ENCODE measurements at regions not wholly inside any gene's neighbourhood (a gene's known extent, or its start where the extent isn't known, plus 50 kb on each side); places are given as distances from the start of the nearest gene placed in this dataset.

DNA sequence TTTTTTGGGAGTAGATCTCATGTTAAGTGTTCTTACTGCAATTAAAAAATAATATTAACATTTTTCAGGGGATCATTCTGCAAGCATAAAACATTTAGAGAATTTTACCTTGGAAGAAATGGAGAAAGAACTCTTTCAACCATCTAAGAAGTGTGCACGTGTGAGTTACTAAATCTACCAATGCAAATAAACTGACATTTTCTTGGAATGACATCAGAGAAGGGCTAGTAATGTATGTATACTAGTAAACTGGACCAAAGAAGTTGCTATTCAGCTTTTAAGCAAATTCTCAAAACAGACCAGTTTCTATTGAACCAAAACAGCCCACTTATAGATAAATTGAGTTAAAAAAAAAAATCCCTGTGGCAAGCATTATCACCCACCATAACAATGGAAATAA is 191.2 kb downstream of the BTBD3 start:
- Histone ChIP-seq H3K27me3 (ENCODE audit: insufficient read depth, poor library complexity, severe bottlenecking) (no peaks in the 10 kb centered on the region), H3K27ac (replicated peaks) (no peak overlapping the region), H3K4me3 (replicated peaks; ENCODE audit: insufficient read depth, low read length) (no peak overlapping the region)
- TF ChIP-seq SPI1 (IDR thresholded peaks at IDR 0.05; ENCODE audit: borderline replicate concordance, low read depth) (no peak), POLR2AphosphoS5 (IDR thresholded peaks at IDR 0.05; ENCODE audit: low read depth) (no peak), GABPA (IDR thresholded peaks at IDR 0.05; ENCODE audit: low read depth) (no peak)
- TF ChIP-seq, protein P1, sequence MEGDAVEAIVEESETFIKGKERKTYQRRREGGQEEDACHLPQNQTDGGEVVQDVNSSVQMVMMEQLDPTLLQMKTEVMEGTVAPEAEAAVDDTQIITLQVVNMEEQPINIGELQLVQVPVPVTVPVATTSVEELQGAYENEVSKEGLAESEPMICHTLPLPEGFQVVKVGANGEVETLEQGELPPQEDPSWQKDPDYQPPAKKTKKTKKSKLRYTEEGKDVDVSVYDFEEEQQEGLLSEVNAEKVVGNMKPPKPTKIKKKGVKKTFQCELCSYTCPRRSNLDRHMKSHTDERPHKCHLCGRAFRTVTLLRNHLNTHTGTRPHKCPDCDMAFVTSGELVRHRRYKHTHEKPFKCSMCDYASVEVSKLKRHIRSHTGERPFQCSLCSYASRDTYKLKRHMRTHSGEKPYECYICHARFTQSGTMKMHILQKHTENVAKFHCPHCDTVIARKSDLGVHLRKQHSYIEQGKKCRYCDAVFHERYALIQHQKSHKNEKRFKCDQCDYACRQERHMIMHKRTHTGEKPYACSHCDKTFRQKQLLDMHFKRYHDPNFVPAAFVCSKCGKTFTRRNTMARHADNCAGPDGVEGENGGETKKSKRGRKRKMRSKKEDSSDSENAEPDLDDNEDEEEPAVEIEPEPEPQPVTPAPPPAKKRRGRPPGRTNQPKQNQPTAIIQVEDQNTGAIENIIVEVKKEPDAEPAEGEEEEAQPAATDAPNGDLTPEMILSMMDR (IDR thresholded peaks at IDR 0.05; ENCODE audit: insufficient read depth, low read length), result no peak
- TF ChIP-seq, protein P2, sequence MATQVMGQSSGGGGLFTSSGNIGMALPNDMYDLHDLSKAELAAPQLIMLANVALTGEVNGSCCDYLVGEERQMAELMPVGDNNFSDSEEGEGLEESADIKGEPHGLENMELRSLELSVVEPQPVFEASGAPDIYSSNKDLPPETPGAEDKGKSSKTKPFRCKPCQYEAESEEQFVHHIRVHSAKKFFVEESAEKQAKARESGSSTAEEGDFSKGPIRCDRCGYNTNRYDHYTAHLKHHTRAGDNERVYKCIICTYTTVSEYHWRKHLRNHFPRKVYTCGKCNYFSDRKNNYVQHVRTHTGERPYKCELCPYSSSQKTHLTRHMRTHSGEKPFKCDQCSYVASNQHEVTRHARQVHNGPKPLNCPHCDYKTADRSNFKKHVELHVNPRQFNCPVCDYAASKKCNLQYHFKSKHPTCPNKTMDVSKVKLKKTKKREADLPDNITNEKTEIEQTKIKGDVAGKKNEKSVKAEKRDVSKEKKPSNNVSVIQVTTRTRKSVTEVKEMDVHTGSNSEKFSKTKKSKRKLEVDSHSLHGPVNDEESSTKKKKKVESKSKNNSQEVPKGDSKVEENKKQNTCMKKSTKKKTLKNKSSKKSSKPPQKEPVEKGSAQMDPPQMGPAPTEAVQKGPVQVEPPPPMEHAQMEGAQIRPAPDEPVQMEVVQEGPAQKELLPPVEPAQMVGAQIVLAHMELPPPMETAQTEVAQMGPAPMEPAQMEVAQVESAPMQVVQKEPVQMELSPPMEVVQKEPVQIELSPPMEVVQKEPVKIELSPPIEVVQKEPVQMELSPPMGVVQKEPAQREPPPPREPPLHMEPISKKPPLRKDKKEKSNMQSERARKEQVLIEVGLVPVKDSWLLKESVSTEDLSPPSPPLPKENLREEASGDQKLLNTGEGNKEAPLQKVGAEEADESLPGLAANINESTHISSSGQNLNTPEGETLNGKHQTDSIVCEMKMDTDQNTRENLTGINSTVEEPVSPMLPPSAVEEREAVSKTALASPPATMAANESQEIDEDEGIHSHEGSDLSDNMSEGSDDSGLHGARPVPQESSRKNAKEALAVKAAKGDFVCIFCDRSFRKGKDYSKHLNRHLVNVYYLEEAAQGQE (IDR thresholded peaks at IDR 0.05; ENCODE audit: insufficient replicate concordance, low read depth), result no peak
- DNase-seq (ENCODE audit: low read depth in 1 of 2, low spot score in 1 of 2), result no peak

DNA sequence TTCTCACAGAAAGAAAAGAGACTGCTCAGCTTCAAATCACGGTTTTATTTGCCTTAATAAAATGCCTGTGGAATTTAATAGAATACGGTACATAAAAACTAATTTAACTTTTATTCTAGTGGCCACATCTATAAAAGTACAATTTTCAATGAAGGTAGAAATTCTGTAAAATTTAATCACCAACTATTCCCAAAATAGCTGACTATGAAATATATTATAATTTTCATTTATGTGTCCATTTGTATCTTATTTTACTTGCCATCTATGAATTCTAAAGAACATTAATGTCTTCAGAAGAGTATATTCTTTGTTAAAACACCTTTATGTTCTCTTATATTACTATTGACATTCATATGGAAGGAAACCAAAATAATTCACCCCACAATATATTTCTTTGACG is 192.6 kb downstream of the BTBD3 start:
- no peak overlapping the region for H3K4me3 ChIP-seq (replicated peaks; ENCODE audit: insufficient read depth, low read length)
- TF ChIP-seq, protein P1 (IDR thresholded peaks at IDR 0.05; ENCODE audit: insufficient read depth, low read length), result no peak
- TF ChIP-seq POLR2AphosphoS5 (IDR thresholded peaks at IDR 0.05; ENCODE audit: low read depth), result no peak
- no peak for TF ChIP-seq GABPA (IDR thresholded peaks at IDR 0.05; ENCODE audit: low read depth)
- TF ChIP-seq SPI1 (IDR thresholded peaks at IDR 0.05; ENCODE audit: borderline replicate concordance, low read depth), result no peak
- TF ChIP-seq, protein P2 (IDR thresholded peaks at IDR 0.05; ENCODE audit: insufficient replicate concordance, low read depth), result no peak

DNA sequence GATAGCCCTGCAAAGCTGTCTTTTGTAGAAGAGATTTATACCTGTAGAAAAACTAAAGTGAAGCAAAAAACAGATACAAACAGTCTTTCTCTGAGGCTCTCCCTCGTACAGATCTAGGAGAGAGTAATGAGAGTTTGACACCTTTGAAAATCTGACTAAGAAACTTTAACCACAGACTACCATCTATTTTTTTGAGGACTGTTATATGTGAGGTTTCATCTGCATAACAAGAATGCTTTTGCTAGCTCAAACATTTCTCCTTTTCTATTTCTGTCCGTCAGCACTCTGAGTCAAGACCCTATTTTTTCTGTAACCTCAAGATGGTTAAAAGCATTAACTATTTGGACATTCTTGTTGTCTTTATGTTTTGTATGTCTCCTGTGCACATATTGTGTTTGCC is 193.0 kb downstream of the BTBD3 start:
- no peak overlapping the region for H3K4me3 ChIP-seq (replicated peaks; ENCODE audit: insufficient read depth, low read length)
- H3K27me3 ChIP-seq (ENCODE audit: insufficient read depth, poor library complexity, severe bottlenecking), result no peaks in the 10 kb centered on the region
- no peak for DNase-seq (ENCODE audit: low read depth in 1 of 2, low spot score in 1 of 2)
- TF ChIP-seq GABPA (IDR thresholded peaks at IDR 0.05; ENCODE audit: low read depth), result no peak
- no peak for TF ChIP-seq POLR2AphosphoS5 (IDR thresholded peaks at IDR 0.05; ENCODE audit: low read depth)
- TF ChIP-seq, protein P2 (IDR thresholded peaks at IDR 0.05; ENCODE audit: insufficient replicate concordance, low read depth), result no peak
- no peak for TF ChIP-seq SPI1 (IDR thresholded peaks at IDR 0.05; ENCODE audit: borderline replicate concordance, low read depth)
- TF ChIP-seq, protein P1 (IDR thresholded peaks at IDR 0.05; ENCODE audit: insufficient read depth, low read length), result no peak
- H3K27ac ChIP-seq (replicated peaks), result no peak overlapping the region

More for the DNA sequence above, 192.6 kb downstream of the BTBD3 start:
- no peaks in the 10 kb centered on the region for H3K27me3 ChIP-seq (ENCODE audit: insufficient read depth, poor library complexity, severe bottlenecking)
- no peak overlapping the region for H3K27ac ChIP-seq (replicated peaks)
- no peak for DNase-seq (ENCODE audit: low read depth in 1 of 2, low spot score in 1 of 2)

All from HL-60 (cell line).